ENCODE measurements at regions not wholly inside any gene's neighbourhood (a gene's known extent, or its start where the extent isn't known, plus 50 kb on each side); places are given as distances from the start of the nearest gene placed in this dataset.

DNA sequence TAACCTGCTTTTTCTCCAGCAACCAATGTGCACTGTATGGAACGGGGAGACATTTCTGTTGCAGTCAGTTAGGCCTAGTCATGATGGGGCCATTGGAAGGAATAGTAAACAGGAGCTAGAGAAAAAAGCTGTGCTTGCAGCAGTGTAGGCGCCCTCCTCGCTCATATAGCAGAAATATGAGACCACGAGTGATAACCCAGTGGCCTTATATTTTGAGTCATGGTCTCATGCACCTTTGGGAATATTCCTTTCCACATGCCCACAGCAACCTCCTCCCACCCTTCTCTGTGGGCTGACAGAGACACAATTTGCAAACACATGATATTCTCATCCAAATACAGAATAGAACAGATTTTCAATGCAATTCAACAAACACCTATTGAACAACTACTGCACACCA, 248.9 kb upstream of the CITED2 start:
- no peak overlapping the region for H3K9ac ChIP-seq (ENCODE audit: low read length)
- no peaks in the 10 kb centered on the region for H3K9me3 ChIP-seq (ENCODE audit: low read length)
- H3K27ac ChIP-seq (ENCODE audit: low read depth, low read length, poor library complexity, severe bottlenecking), result no peak overlapping the region
- H2AFZ ChIP-seq (ENCODE audit: low read length), result no peak overlapping the region
- no peaks in the 10 kb centered on the region for H3K4me1 ChIP-seq (ENCODE audit: insufficient read depth, low read length, severe bottlenecking)
- H3K36me3 ChIP-seq (ENCODE audit: insufficient read depth, low read length), result no peaks in the 10 kb centered on the region
- no peaks in the 10 kb centered on the region for H3K9me2 ChIP-seq (ENCODE audit: low read depth, low read length)
- no peaks in the 10 kb centered on the region for H3F3A ChIP-seq (ENCODE audit: insufficient read depth, low read length)
- no peak overlapping the region for H3K4me3 ChIP-seq (ENCODE audit: low read depth, low read length, poor library complexity, severe bottlenecking)
- H4K20me1 ChIP-seq (ENCODE audit: insufficient read depth, low read length), result no peaks in the 10 kb centered on the region
- no peak for TF ChIP-seq EZH2 (IDR thresholded peaks at IDR 0.05; ENCODE audit: borderline replicate concordance, low read length)
- TF ChIP-seq, protein P1, sequence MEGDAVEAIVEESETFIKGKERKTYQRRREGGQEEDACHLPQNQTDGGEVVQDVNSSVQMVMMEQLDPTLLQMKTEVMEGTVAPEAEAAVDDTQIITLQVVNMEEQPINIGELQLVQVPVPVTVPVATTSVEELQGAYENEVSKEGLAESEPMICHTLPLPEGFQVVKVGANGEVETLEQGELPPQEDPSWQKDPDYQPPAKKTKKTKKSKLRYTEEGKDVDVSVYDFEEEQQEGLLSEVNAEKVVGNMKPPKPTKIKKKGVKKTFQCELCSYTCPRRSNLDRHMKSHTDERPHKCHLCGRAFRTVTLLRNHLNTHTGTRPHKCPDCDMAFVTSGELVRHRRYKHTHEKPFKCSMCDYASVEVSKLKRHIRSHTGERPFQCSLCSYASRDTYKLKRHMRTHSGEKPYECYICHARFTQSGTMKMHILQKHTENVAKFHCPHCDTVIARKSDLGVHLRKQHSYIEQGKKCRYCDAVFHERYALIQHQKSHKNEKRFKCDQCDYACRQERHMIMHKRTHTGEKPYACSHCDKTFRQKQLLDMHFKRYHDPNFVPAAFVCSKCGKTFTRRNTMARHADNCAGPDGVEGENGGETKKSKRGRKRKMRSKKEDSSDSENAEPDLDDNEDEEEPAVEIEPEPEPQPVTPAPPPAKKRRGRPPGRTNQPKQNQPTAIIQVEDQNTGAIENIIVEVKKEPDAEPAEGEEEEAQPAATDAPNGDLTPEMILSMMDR (IDR thresholded peaks at IDR 0.05; ENCODE audit: low read length), result no peak
- H3K27me3 ChIP-seq (ENCODE audit: insufficient read depth, low read length), result no peaks in the 10 kb centered on the region
- no peaks in the 10 kb centered on the region for H3K79me2 ChIP-seq (ENCODE audit: insufficient read depth, low read length)
- H3K4me2 ChIP-seq (ENCODE audit: low read length), result no peak overlapping the region

DNA sequence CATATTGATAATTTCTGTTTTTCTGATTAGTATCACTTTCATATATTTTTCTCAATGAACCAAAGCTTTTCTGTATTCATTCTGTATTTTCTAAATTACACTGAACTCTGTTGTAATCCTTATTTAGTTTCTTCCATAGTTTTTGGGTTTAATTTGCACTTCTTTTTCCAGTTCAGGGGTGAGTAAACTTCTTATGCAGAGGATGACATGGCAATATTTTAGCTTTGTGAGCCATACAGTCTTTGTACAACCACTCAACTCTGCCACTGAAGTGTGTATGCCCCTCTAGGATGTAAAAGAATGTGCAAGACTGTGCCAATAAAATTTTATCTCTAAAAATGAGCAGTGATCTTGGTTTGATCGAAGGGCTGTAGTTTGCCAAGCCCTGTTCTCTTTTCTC, 239.0 kb upstream of the CITED2 start:
- Histone ChIP-seq H3K4me2 (ENCODE audit: low read length) (no peak overlapping the region), H3K79me2 (ENCODE audit: insufficient read depth, low read length) (no peaks in the 10 kb centered on the region), H3K9me3 (ENCODE audit: low read length) (no peaks in the 10 kb centered on the region), H3K36me3 (ENCODE audit: insufficient read depth, low read length) (no peaks in the 10 kb centered on the region), H2AFZ (ENCODE audit: low read length) (no peak overlapping the region), H4K20me1 (ENCODE audit: insufficient read depth, low read length) (no peaks in the 10 kb centered on the region), H3K27me3 (ENCODE audit: insufficient read depth, low read length) (no peaks in the 10 kb centered on the region), H3K27ac (ENCODE audit: low read depth, low read length, poor library complexity, severe bottlenecking) (no peak overlapping the region), H3K9ac (ENCODE audit: low read length) (no peak overlapping the region), H3K9me2 (ENCODE audit: low read depth, low read length) (no peaks in the 10 kb centered on the region), H3K4me3 (ENCODE audit: low read depth, low read length, poor library complexity, severe bottlenecking) (no peak overlapping the region), H3F3A (ENCODE audit: insufficient read depth, low read length) (no peaks in the 10 kb centered on the region), H3K4me1 (ENCODE audit: insufficient read depth, low read length, severe bottlenecking) (no peaks in the 10 kb centered on the region)
- TF ChIP-seq EZH2 (IDR thresholded peaks at IDR 0.05; ENCODE audit: borderline replicate concordance, low read length), result no peak
- TF ChIP-seq, protein P1 (IDR thresholded peaks at IDR 0.05; ENCODE audit: low read length), result no peak

DNA sequence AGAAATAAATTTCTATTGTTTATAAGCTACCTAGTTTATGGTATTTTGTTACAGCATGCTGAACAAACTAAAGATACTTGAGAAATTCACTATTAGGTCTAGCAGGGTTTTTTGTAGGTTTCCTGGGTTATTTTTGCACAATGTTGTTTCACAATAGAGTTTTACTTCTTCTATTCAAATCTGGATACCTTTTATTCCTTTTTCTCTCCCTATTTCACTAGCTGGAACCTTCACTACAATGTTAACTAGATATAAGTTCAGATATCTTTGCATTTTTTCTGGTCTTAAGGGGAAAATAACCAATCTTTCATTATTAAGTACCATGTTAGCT, 237.7 kb upstream of the CITED2 start:
- Histone ChIP-seq H3K4me2 (ENCODE audit: low read length) (no peak overlapping the region), H3K9me2 (ENCODE audit: low read depth, low read length) (no peaks in the 10 kb centered on the region), H3K9me3 (ENCODE audit: low read length) (no peaks in the 10 kb centered on the region), H3K27me3 (ENCODE audit: insufficient read depth, low read length) (no peaks in the 10 kb centered on the region), H3K4me1 (ENCODE audit: insufficient read depth, low read length, severe bottlenecking) (no peaks in the 10 kb centered on the region), H3K9ac (ENCODE audit: low read length) (no peak overlapping the region), H2AFZ (ENCODE audit: low read length) (no peak overlapping the region), H3K27ac (ENCODE audit: low read depth, low read length, poor library complexity, severe bottlenecking) (no peak overlapping the region), H4K20me1 (ENCODE audit: insufficient read depth, low read length) (no peaks in the 10 kb centered on the region), H3K79me2 (ENCODE audit: insufficient read depth, low read length) (no peaks in the 10 kb centered on the region), H3F3A (ENCODE audit: insufficient read depth, low read length) (no peaks in the 10 kb centered on the region), H3K36me3 (ENCODE audit: insufficient read depth, low read length) (no peaks in the 10 kb centered on the region), H3K4me3 (ENCODE audit: low read depth, low read length, poor library complexity, severe bottlenecking) (no peak overlapping the region)
- TF ChIP-seq EZH2 (IDR thresholded peaks at IDR 0.05; ENCODE audit: borderline replicate concordance, low read length), result no peak
- TF ChIP-seq, protein P1 (IDR thresholded peaks at IDR 0.05; ENCODE audit: low read length), result no peak
